ENCODE measurements at regions not wholly inside any gene's neighbourhood (a gene's known extent, or its start where the extent isn't known, plus 50 kb on each side); places are given as distances from the start of the nearest gene placed in this dataset.

- Histone ChIP-seq H3K4me3 (ENCODE audit: low read depth, low read length) (no peak overlapping the region), H3K4me1 (ENCODE audit: control insufficient read depth, insufficient read depth, low read length) (no peaks in the 10 kb centered on the region), H3K36me3 (ENCODE audit: control insufficient read depth, insufficient read depth, low read length) (no peaks in the 10 kb centered on the region), H3K27me3 (ENCODE audit: control insufficient read depth, insufficient read depth, low read length) (no peaks in the 10 kb centered on the region), H3K27ac (ENCODE audit: low read depth, low read length) (no peak overlapping the region), H3K9ac (ENCODE audit: low read depth, low read length) (no peak overlapping the region), H3K9me3 (ENCODE audit: control insufficient read depth, insufficient read depth, low read length) (no peaks in the 10 kb centered on the region)
Measured at GRCh38 chr2:234147335-234147861, 96.9 kb downstream of the SPP2 start.

GRCh38 chr2:234146087-234146826, 95.8 kb downstream of the SPP2 start:
- Histone ChIP-seq H3K27me3 (ENCODE audit: control insufficient read depth, insufficient read depth, low read length) (no peaks in the 10 kb centered on the region), H3K4me3 (ENCODE audit: low read depth, low read length) (no peak overlapping the region), H3K27ac (ENCODE audit: low read depth, low read length) (no peak overlapping the region), H3K4me1 (ENCODE audit: control insufficient read depth, insufficient read depth, low read length) (no peaks in the 10 kb centered on the region), H3K9me3 (ENCODE audit: control insufficient read depth, insufficient read depth, low read length) (no peaks in the 10 kb centered on the region), H3K9ac (ENCODE audit: low read depth, low read length) (no peak overlapping the region), H3K36me3 (ENCODE audit: control insufficient read depth, insufficient read depth, low read length) (no peaks in the 10 kb centered on the region)

- Histone ChIP-seq H3K27me3 (ENCODE audit: control insufficient read depth, insufficient read depth, low read length) (no peaks in the 10 kb centered on the region), H3K9ac (ENCODE audit: low read depth, low read length) (no peak overlapping the region), H3K9me3 (ENCODE audit: control insufficient read depth, insufficient read depth, low read length) (no peaks in the 10 kb centered on the region), H3K36me3 (ENCODE audit: control insufficient read depth, insufficient read depth, low read length) (no peaks in the 10 kb centered on the region), H3K4me1 (ENCODE audit: control insufficient read depth, insufficient read depth, low read length) (no peaks in the 10 kb centered on the region), H3K27ac (ENCODE audit: low read depth, low read length) (no peak overlapping the region), H3K4me3 (ENCODE audit: low read depth, low read length) (no peak overlapping the region)
Measured at GRCh38 chr2:234145511-234145910, 95.0 kb downstream of the SPP2 start.

GRCh38 chr2:234145057-234145456, 94.6 kb downstream of the SPP2 start:
- Histone ChIP-seq H3K4me1 (ENCODE audit: control insufficient read depth, insufficient read depth, low read length) (no peaks in the 10 kb centered on the region), H3K9ac (ENCODE audit: low read depth, low read length) (no peak overlapping the region), H3K27me3 (ENCODE audit: control insufficient read depth, insufficient read depth, low read length) (no peaks in the 10 kb centered on the region), H3K36me3 (ENCODE audit: control insufficient read depth, insufficient read depth, low read length) (no peaks in the 10 kb centered on the region), H3K9me3 (ENCODE audit: control insufficient read depth, insufficient read depth, low read length) (no peaks in the 10 kb centered on the region), H3K27ac (ENCODE audit: low read depth, low read length) (no peak overlapping the region), H3K4me3 (ENCODE audit: low read depth, low read length) (no peak overlapping the region)

GRCh38 chr2:234143896-234144295, 93.4 kb downstream of the SPP2 start:
- Histone ChIP-seq H3K9me3 (ENCODE audit: control insufficient read depth, insufficient read depth, low read length) (no peaks in the 10 kb centered on the region), H3K4me3 (ENCODE audit: low read depth, low read length) (no peak overlapping the region), H3K9ac (ENCODE audit: low read depth, low read length) (no peak overlapping the region), H3K36me3 (ENCODE audit: control insufficient read depth, insufficient read depth, low read length) (no peaks in the 10 kb centered on the region), H3K27ac (ENCODE audit: low read depth, low read length) (no peak overlapping the region), H3K27me3 (ENCODE audit: control insufficient read depth, insufficient read depth, low read length) (no peaks in the 10 kb centered on the region), H3K4me1 (ENCODE audit: control insufficient read depth, insufficient read depth, low read length) (no peaks in the 10 kb centered on the region)

- no peaks in the 10 kb centered on the region for H3K9me3 ChIP-seq (ENCODE audit: control insufficient read depth, insufficient read depth, low read length)
- H3K36me3 ChIP-seq (ENCODE audit: control insufficient read depth, insufficient read depth, low read length): no peaks in the 10 kb centered on the region
- H3K27me3 ChIP-seq (ENCODE audit: control insufficient read depth, insufficient read depth, low read length): no peaks in the 10 kb centered on the region
- no peaks in the 10 kb centered on the region for H3K4me1 ChIP-seq (ENCODE audit: control insufficient read depth, insufficient read depth, low read length)
- H3K9ac ChIP-seq (ENCODE audit: low read depth, low read length): no peak overlapping the region
- H3K27ac ChIP-seq (ENCODE audit: low read depth, low read length): no peak overlapping the region
- H3K4me3 ChIP-seq (ENCODE audit: low read depth, low read length): no peak overlapping the region
Measured at GRCh38 chr2:234142530-234142929, 92.0 kb downstream of the SPP2 start.

GRCh38 chr2:234139755-234140154, 89.3 kb downstream of the SPP2 start:
- H3K27ac ChIP-seq (ENCODE audit: low read depth, low read length): no peak overlapping the region
- H3K27me3 ChIP-seq (ENCODE audit: control insufficient read depth, insufficient read depth, low read length): no peaks in the 10 kb centered on the region
- no peak overlapping the region for H3K4me3 ChIP-seq (ENCODE audit: low read depth, low read length)
- H3K9ac ChIP-seq (ENCODE audit: low read depth, low read length): no peak overlapping the region
- H3K4me1 ChIP-seq (ENCODE audit: control insufficient read depth, insufficient read depth, low read length): no peaks in the 10 kb centered on the region
- H3K9me3 ChIP-seq (ENCODE audit: control insufficient read depth, insufficient read depth, low read length): no peaks in the 10 kb centered on the region
- H3K36me3 ChIP-seq (ENCODE audit: control insufficient read depth, insufficient read depth, low read length): no peaks in the 10 kb centered on the region

- no peaks in the 10 kb centered on the region for H3K9me3 ChIP-seq (ENCODE audit: control insufficient read depth, insufficient read depth, low read length)
- no peaks in the 10 kb centered on the region for H3K36me3 ChIP-seq (ENCODE audit: control insufficient read depth, insufficient read depth, low read length)
- no peaks in the 10 kb centered on the region for H3K27me3 ChIP-seq (ENCODE audit: control insufficient read depth, insufficient read depth, low read length)
- H3K9ac ChIP-seq (ENCODE audit: low read depth, low read length): no peak overlapping the region
- H3K4me3 ChIP-seq (ENCODE audit: low read depth, low read length): no peak overlapping the region
- H3K4me1 ChIP-seq (ENCODE audit: control insufficient read depth, insufficient read depth, low read length): no peaks in the 10 kb centered on the region
- no peak overlapping the region for H3K27ac ChIP-seq (ENCODE audit: low read depth, low read length)
Measured at GRCh38 chr2:234138836-234139235, 88.3 kb downstream of the SPP2 start.

- Histone ChIP-seq H3K4me1 (ENCODE audit: control insufficient read depth, insufficient read depth, low read length) (no peaks in the 10 kb centered on the region), H3K9me3 (ENCODE audit: control insufficient read depth, insufficient read depth, low read length) (no peaks in the 10 kb centered on the region), H3K9ac (ENCODE audit: low read depth, low read length) (no peak overlapping the region), H3K27ac (ENCODE audit: low read depth, low read length) (peak overlapping the region; percentile 45), H3K4me3 (ENCODE audit: low read depth, low read length) (no peak overlapping the region), H3K36me3 (ENCODE audit: control insufficient read depth, insufficient read depth, low read length) (no peaks in the 10 kb centered on the region), H3K27me3 (ENCODE audit: control insufficient read depth, insufficient read depth, low read length) (no peaks in the 10 kb centered on the region)
Measured at GRCh38 chr2:234137400-234138014, 87.0 kb downstream of the SPP2 start.

GRCh38 chr2:234136461-234136860, 86.0 kb downstream of the SPP2 start:
- H3K9ac ChIP-seq (ENCODE audit: low read depth, low read length): no peak overlapping the region

GRCh38 chr2:234135750-234136221, 85.3 kb downstream of the SPP2 start:
- no peaks in the 10 kb centered on the region for H3K4me1 ChIP-seq (ENCODE audit: control insufficient read depth, insufficient read depth, low read length)
- no peak overlapping the region for H3K27ac ChIP-seq (ENCODE audit: low read depth, low read length)
- no peak overlapping the region for H3K4me3 ChIP-seq (ENCODE audit: low read depth, low read length)

More at GRCh38 chr2:234136461-234136860, 86.0 kb downstream of the SPP2 start:
- Histone ChIP-seq H3K27ac (ENCODE audit: low read depth, low read length) (peak overlapping the region; percentile 39), H3K27me3 (ENCODE audit: control insufficient read depth, insufficient read depth, low read length) (no peaks in the 10 kb centered on the region), H3K4me3 (ENCODE audit: low read depth, low read length) (no peak overlapping the region), H3K9me3 (ENCODE audit: control insufficient read depth, insufficient read depth, low read length) (no peaks in the 10 kb centered on the region), H3K36me3 (ENCODE audit: control insufficient read depth, insufficient read depth, low read length) (no peaks in the 10 kb centered on the region), H3K4me1 (ENCODE audit: control insufficient read depth, insufficient read depth, low read length) (no peaks in the 10 kb centered on the region)

More at GRCh38 chr2:234135750-234136221, 85.3 kb downstream of the SPP2 start:
- Histone ChIP-seq H3K36me3 (ENCODE audit: control insufficient read depth, insufficient read depth, low read length) (no peaks in the 10 kb centered on the region), H3K27me3 (ENCODE audit: control insufficient read depth, insufficient read depth, low read length) (no peaks in the 10 kb centered on the region), H3K9ac (ENCODE audit: low read depth, low read length) (no peak overlapping the region), H3K9me3 (ENCODE audit: control insufficient read depth, insufficient read depth, low read length) (no peaks in the 10 kb centered on the region)
